ENCODE measurements at regions not wholly inside any gene's neighbourhood (a gene's known extent, or its start where the extent isn't known, plus 50 kb on each side); places are given as distances from the start of the nearest gene placed in this dataset.

DNA sequence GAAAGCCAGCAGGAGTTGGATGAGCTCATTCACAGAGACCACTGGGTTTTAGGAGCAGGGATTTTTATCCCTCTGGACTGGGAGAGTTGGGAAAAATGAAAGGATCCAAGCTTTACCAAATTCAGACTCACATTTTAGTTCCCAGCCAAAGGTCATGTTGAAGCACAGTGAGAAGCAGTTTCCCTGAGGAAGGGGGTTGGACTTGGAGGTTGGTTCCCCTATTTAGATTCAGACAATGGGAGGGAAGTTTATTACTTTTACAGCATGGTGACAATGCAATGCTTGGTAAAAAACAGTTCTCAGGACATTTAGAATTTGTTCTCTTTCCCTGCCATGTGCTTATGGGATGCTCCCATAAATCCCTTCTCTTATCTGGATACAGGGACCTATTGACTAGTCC, 57.3 kb upstream of the ZNF648 start:
- Mint-ChIP-seq H3K4me3 (no peak overlapping the region), H3K36me3 (ENCODE audit: insufficient read depth in 1 of 3, low read depth in 3 of 3) (no peaks in the 10 kb centered on the region), H3K27ac (no peak overlapping the region), H3K9me3 (no peaks in the 10 kb centered on the region), H3K27me3 (ENCODE audit: low read depth) (no peaks in the 10 kb centered on the region; the same call in 1 of the 2 replicates), H3K4me1 (peaks cover 7 to 11% of the 10 kb centered on the region in 2 experiments)
- H3K18ac ChIP-seq (ENCODE audit: insufficient read length, low read depth, low read length): no peak overlapping the region
- H3K4ac ChIP-seq (ENCODE audit: low read depth, low read length): no peak overlapping the region
- no peaks in the 10 kb centered on the region for H3K79me2 ChIP-seq (ENCODE audit: insufficient read depth, low read length)
- no peak overlapping the region for H4K5ac ChIP-seq (ENCODE audit: insufficient read length, low read depth, low read length)
- H2AK5ac ChIP-seq (ENCODE audit: insufficient read length, low read length): no peak overlapping the region
- no peak overlapping the region for H4K8ac ChIP-seq (replicated peaks; ENCODE audit: insufficient read length, low read depth, low read length)
- DNase-seq: no peak
- no peak overlapping the region for H2AFZ ChIP-seq (ENCODE audit: low read length)
- no peak overlapping the region for H2BK120ac ChIP-seq (ENCODE audit: low read depth, low read length, poor library complexity, severe bottlenecking)
- no peak overlapping the region for H3K23ac ChIP-seq (ENCODE audit: insufficient read length, low read depth, low read length)
- peaks cover 2% of the 10 kb centered on the region; the same call in 1 of the 2 replicates for H3K4me1 ChIP-seq (ENCODE audit: insufficient read depth, low read length)
- no peaks in the 10 kb centered on the region for H4K20me1 ChIP-seq (ENCODE audit: control insufficient read depth, insufficient read depth, insufficient read length)
- no peak overlapping the region for H2BK12ac ChIP-seq (ENCODE audit: insufficient read length, low read depth, low read length)
- H3K27ac ChIP-seq (ENCODE audit: insufficient read length, low read depth, low read length): no peak overlapping the region
- H3K23me2 ChIP-seq (ENCODE audit: insufficient read length, low read depth, low read length, poor library complexity, severe bottlenecking): no peaks in the 10 kb centered on the region
- no peak overlapping the region for H2BK5ac ChIP-seq (ENCODE audit: insufficient read length, low read length)
- no peaks in the 10 kb centered on the region for H3K9me3 ChIP-seq (ENCODE audit: control insufficient read depth, low read depth, low read length)
- H3K56ac ChIP-seq (ENCODE audit: insufficient read length, low read depth, low read length): no peak overlapping the region
- H3K4me2 ChIP-seq (ENCODE audit: insufficient read depth, insufficient read length, low read length): no peak overlapping the region
- H3K79me1 ChIP-seq (ENCODE audit: insufficient read depth, low read depth, low read length, poor library complexity, severe bottlenecking): no peaks in the 10 kb centered on the region
- TF ChIP-seq, protein P1, sequence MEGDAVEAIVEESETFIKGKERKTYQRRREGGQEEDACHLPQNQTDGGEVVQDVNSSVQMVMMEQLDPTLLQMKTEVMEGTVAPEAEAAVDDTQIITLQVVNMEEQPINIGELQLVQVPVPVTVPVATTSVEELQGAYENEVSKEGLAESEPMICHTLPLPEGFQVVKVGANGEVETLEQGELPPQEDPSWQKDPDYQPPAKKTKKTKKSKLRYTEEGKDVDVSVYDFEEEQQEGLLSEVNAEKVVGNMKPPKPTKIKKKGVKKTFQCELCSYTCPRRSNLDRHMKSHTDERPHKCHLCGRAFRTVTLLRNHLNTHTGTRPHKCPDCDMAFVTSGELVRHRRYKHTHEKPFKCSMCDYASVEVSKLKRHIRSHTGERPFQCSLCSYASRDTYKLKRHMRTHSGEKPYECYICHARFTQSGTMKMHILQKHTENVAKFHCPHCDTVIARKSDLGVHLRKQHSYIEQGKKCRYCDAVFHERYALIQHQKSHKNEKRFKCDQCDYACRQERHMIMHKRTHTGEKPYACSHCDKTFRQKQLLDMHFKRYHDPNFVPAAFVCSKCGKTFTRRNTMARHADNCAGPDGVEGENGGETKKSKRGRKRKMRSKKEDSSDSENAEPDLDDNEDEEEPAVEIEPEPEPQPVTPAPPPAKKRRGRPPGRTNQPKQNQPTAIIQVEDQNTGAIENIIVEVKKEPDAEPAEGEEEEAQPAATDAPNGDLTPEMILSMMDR (conservative IDR thresholded peaks at IDR 0.05): no peak
- no peak overlapping the region for H4K91ac ChIP-seq (ENCODE audit: insufficient read length, low read depth, low read length)
- H3K27me3 ChIP-seq (ENCODE audit: insufficient read depth, low read length): no peaks in the 10 kb centered on the region
- H3K9ac ChIP-seq (ENCODE audit: extremely low read depth, insufficient read length, low read length): no peak overlapping the region
- no peak overlapping the region for H2BK15ac ChIP-seq (ENCODE audit: low read depth, low read length)
- no peak overlapping the region for H2BK20ac ChIP-seq (ENCODE audit: low read depth, low read length, poor library complexity, severe bottlenecking)
- no peak overlapping the region for H3T11ph ChIP-seq (ENCODE audit: low read length)
- H3K14ac ChIP-seq (ENCODE audit: insufficient read depth, low read length): no peak overlapping the region

All from H9 (cell line).